DND-41 (cell line): ENCODE measurements at regions not wholly inside any gene's neighbourhood (a gene's known extent, or its start where the extent isn't known, plus 50 kb on each side); places are given as distances from the start of the nearest gene placed in this dataset.

Source experiments
- EZH2 ChIP-seq: IDR thresholded peaks from 3 replicates; pipeline ENCODE4 v1.6.1; 2012; ENCODE audit warnings: borderline replicate concordance, low read depth, mild to moderate bottlenecking, moderate library complexity, low read length, inconsistent platforms; ENCODE audit not compliant: severe bottlenecking
- TF ChIP-seq, protein P1 (sequence below): IDR thresholded peaks from 2 replicates; pipeline ENCODE4 v1.5.1; 2012; ENCODE audit warnings: borderline replicate concordance, low read length, moderate library complexity, mild to moderate bottlenecking; ENCODE audit not compliant: poor library complexity, severe bottlenecking; ENCODE audit errors: extremely low read depth

GRCh38 chr13:22229916-22230315 lies 559.0 kb downstream of the FGF9 start:
- TF ChIP-seq, protein P1, sequence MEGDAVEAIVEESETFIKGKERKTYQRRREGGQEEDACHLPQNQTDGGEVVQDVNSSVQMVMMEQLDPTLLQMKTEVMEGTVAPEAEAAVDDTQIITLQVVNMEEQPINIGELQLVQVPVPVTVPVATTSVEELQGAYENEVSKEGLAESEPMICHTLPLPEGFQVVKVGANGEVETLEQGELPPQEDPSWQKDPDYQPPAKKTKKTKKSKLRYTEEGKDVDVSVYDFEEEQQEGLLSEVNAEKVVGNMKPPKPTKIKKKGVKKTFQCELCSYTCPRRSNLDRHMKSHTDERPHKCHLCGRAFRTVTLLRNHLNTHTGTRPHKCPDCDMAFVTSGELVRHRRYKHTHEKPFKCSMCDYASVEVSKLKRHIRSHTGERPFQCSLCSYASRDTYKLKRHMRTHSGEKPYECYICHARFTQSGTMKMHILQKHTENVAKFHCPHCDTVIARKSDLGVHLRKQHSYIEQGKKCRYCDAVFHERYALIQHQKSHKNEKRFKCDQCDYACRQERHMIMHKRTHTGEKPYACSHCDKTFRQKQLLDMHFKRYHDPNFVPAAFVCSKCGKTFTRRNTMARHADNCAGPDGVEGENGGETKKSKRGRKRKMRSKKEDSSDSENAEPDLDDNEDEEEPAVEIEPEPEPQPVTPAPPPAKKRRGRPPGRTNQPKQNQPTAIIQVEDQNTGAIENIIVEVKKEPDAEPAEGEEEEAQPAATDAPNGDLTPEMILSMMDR: no peak
- no peak for TF ChIP-seq EZH2
